H9 (cell line): ENCODE measurements at regions not wholly inside any gene's neighbourhood (a gene's known extent, or its start where the extent isn't known, plus 50 kb on each side); places are given as distances from the start of the nearest gene placed in this dataset.

Experiments used
- DNase-seq: peaks from one replicate; pipeline ENCODE4 v3.0.0-alpha.2; 2017
- H2AFZ ChIP-seq: one replicate; pipeline ENCODE4 v1.6.1; 2013; ENCODE audit warnings: mild to moderate bottlenecking, low read length, control low read depth, moderate library complexity
- H2AK5ac ChIP-seq: 2 replicates; pipeline ENCODE4 v1.6.1; 2013; ENCODE audit warnings: low read length, control low read depth, mixed read lengths; ENCODE audit not compliant: insufficient read length
- H2BK120ac ChIP-seq: one replicate; pipeline ENCODE4 v1.6.1; 2013; ENCODE audit warnings: low read depth, mild to moderate bottlenecking, low read length, control low read depth, inconsistent platforms; ENCODE audit not compliant: poor library complexity, severe bottlenecking
- H2BK12ac ChIP-seq: 2 replicates; pipeline ENCODE4 v1.6.1; 2013; ENCODE audit warnings: low read length, control low read depth, mixed read lengths, low read depth; ENCODE audit not compliant: insufficient read length
- H2BK15ac ChIP-seq: 2 replicates; pipeline ENCODE4 v1.6.1; 2013; ENCODE audit warnings: low read depth, low read length, control low read depth
- H2BK20ac ChIP-seq: one replicate; pipeline ENCODE4 v1.6.1; 2013; ENCODE audit warnings: low read depth, mild to moderate bottlenecking, low read length, control low read depth, inconsistent platforms; ENCODE audit not compliant: poor library complexity, severe bottlenecking
- H2BK5ac ChIP-seq: 2 replicates; pipeline ENCODE4 v1.6.1; 2013; ENCODE audit warnings: low read length, control low read depth, mixed read lengths; ENCODE audit not compliant: insufficient read length
- H3K14ac ChIP-seq: 2 replicates; pipeline ENCODE4 v1.6.1; 2013; ENCODE audit warnings: low read length, control low read depth; ENCODE audit not compliant: insufficient read depth
- H3K18ac ChIP-seq: 2 replicates; pipeline ENCODE4 v1.6.1; 2013; ENCODE audit warnings: low read depth, mild to moderate bottlenecking, mixed read lengths, low read length, control low read depth; ENCODE audit not compliant: insufficient read length
- H3K23ac ChIP-seq: 2 replicates; pipeline ENCODE4 v1.6.1; 2013; ENCODE audit warnings: low read length, control low read depth, mixed read lengths, low read depth; ENCODE audit not compliant: insufficient read length
- H3K23me2 ChIP-seq: 2 replicates; pipeline ENCODE4 v1.6.1; 2013; ENCODE audit warnings: low read depth, mild to moderate bottlenecking, mixed read lengths, low read length, control low read depth; ENCODE audit not compliant: insufficient read length, poor library complexity, severe bottlenecking
- H3K27ac ChIP-seq: 2 replicates; pipeline ENCODE4 v1.5.1; 2013; ENCODE audit warnings: low read length, control low read depth, mixed read lengths, low read depth; ENCODE audit not compliant: insufficient read length
- H3K27me3 ChIP-seq: 2 replicates; pipeline ENCODE4 v1.6.1; 2013; ENCODE audit warnings: low read length, control low read depth, inconsistent platforms; ENCODE audit not compliant: insufficient read depth
- H3K4ac ChIP-seq: 2 replicates; pipeline ENCODE4 v1.6.1; 2013; ENCODE audit warnings: low read depth, mild to moderate bottlenecking, control low read depth, inconsistent platforms, low read length, moderate library complexity
- H3K4me1 ChIP-seq: 2 replicates; pipeline ENCODE4 v1.6.1; 2013; ENCODE audit warnings: low read length, control low read depth, inconsistent platforms; ENCODE audit not compliant: insufficient read depth
- H3K4me2 ChIP-seq: 2 replicates; pipeline ENCODE4 v1.6.1; 2013; ENCODE audit warnings: low read length, control low read depth, mixed read lengths; ENCODE audit not compliant: insufficient read length, insufficient read depth
- H3K56ac ChIP-seq: 2 replicates; pipeline ENCODE4 v1.6.1; 2013; ENCODE audit warnings: low read depth, mild to moderate bottlenecking, mixed read lengths, low read length, control low read depth; ENCODE audit not compliant: insufficient read length
- H3K79me1 ChIP-seq: 2 replicates; pipeline ENCODE4 v1.6.1; 2013; ENCODE audit warnings: low read depth, mild to moderate bottlenecking, moderate library complexity, low read length, control low read depth, inconsistent platforms; ENCODE audit not compliant: insufficient read depth, poor library complexity, severe bottlenecking
- H3K79me2 ChIP-seq: 2 replicates; pipeline ENCODE4 v1.6.1; 2013; ENCODE audit warnings: low read length, control low read depth, inconsistent platforms; ENCODE audit not compliant: insufficient read depth
- H3K9ac ChIP-seq: 2 replicates; pipeline ENCODE4 v1.6.1; 2013; ENCODE audit warnings: low read length, control low read depth, mixed read lengths; ENCODE audit not compliant: insufficient read length; ENCODE audit errors: extremely low read depth
- H3K9me3 ChIP-seq: one replicate; pipeline ENCODE4 v1.6.1; 2013; ENCODE audit warnings: low read depth, low read length, inconsistent platforms; ENCODE audit not compliant: control insufficient read depth
- H3T11ph ChIP-seq: one replicate; pipeline ENCODE4 v1.6.1; 2013; ENCODE audit warnings: mild to moderate bottlenecking, low read length, control low read depth, inconsistent platforms
- H4K20me1 ChIP-seq: one replicate; pipeline ENCODE4 v1.6.1; 2013; ENCODE audit not compliant: control insufficient read depth, insufficient read length, insufficient read depth
- H4K5ac ChIP-seq: 2 replicates; pipeline ENCODE4 v1.6.1; 2013; ENCODE audit warnings: low read depth, mild to moderate bottlenecking, mixed read lengths, low read length, control low read depth; ENCODE audit not compliant: insufficient read length
- H4K8ac ChIP-seq: replicated peaks from 2 replicates; pipeline ENCODE4 v1.6.1; 2013; ENCODE audit warnings: low read length, control low read depth, mixed read lengths, low read depth; ENCODE audit not compliant: insufficient read length
- H4K91ac ChIP-seq: 2 replicates; pipeline ENCODE4 v1.6.1; 2013; ENCODE audit warnings: low read depth, mild to moderate bottlenecking, moderate library complexity, mixed read lengths, low read length, control low read depth; ENCODE audit not compliant: insufficient read length
- H3K27ac Mint-ChIP-seq, 3 experiments: 2 replicates in 2 of 3; 3 replicates in 1 of 3; pipeline ENCODE4 v1.8.0; 2020 to 2021; ENCODE audit warnings: mixed read lengths in 3 of 3, mild to moderate bottlenecking in 1 of 3, moderate library complexity in 1 of 3
- H3K27me3 Mint-ChIP-seq: 2 replicates; pipeline ENCODE4 v1.8.0; 2021; ENCODE audit warnings: low read depth, mild to moderate bottlenecking, moderate library complexity, mixed read lengths
- H3K36me3 Mint-ChIP-seq, 3 experiments: 2 replicates in 2 of 3; 3 replicates in 1 of 3; pipeline ENCODE4 v1.8.0; 2020 to 2021; ENCODE audit warnings: low read depth in 3 of 3, mixed read lengths in 3 of 3; ENCODE audit not compliant: insufficient read depth in 1 of 3
- H3K4me1 Mint-ChIP-seq, 2 experiments: 2 replicates each; pipeline ENCODE4 v1.8.0; 2020; ENCODE audit warnings: mixed read lengths in 2 of 2
- H3K4me3 Mint-ChIP-seq, 2 experiments: 2 replicates in 1 of 2; 3 replicates in 1 of 2; pipeline ENCODE4 v1.8.0; 2020 to 2021; ENCODE audit warnings: mild to moderate bottlenecking in 2 of 2, mixed read lengths in 2 of 2, moderate library complexity in 1 of 2
- H3K9me3 Mint-ChIP-seq, 2 experiments: 2 replicates in 1 of 2; 3 replicates in 1 of 2; pipeline ENCODE4 v1.8.0; 2020; ENCODE audit warnings: mild to moderate bottlenecking in 2 of 2, mixed read lengths in 2 of 2, moderate library complexity in 1 of 2
- whole genome bisulfite sequencing: extraction: QIAGEN DNeasy Blood & Tissue Kit; methylation state at CpG from one replicate; pipeline ENCODE4 v1.1.7; 2013; ENCODE audit warnings: missing lambda C conversion rate, low lambda C conversion rate, mixed read lengths; ENCODE audit not compliant: insufficient read length; ENCODE audit errors: extremely low coverage; 5-methylcytosine and 5-hydroxymethylcytosine counted together
- TF ChIP-seq, protein P1 (sequence below): fragments of 200-600 bp; sonication (generic); conservative IDR thresholded peaks from 3 replicates; pipeline ENCODE4 v1.8.0; 2021; ENCODE audit warnings: antibody characterized with exemption, mild to moderate bottlenecking

DNA sequence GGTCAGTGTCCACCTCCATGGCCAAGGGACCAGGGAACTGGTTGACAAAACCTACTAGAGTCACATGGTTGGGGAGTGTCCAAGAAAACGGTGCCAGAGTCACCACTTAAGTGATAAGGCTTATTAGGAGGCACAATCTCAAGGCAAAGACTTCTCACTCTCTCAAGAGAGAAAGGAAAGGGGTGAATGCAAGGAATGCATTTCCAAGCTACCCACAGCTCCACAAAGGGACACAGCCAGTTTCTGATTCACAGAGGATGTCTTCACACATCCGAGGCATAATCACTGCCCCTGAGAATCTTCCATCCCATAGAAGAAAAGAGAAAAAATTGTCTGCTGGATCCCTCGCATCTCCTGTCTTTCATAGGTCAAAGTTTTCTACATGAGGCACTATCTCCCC, 269.3 kb downstream of the TNS1 start:
- H2BK5ac ChIP-seq, result no peak overlapping the region
- H3K79me2 ChIP-seq, result no peaks in the 10 kb centered on the region
- H3K27ac ChIP-seq, result no peak overlapping the region
- no peak overlapping the region for H2BK15ac ChIP-seq
- no peaks in the 10 kb centered on the region for H3K27me3 ChIP-seq
- no peak for DNase-seq
- H4K20me1 ChIP-seq, result no peaks in the 10 kb centered on the region
- Mint-ChIP-seq H3K4me1 (peaks cover 0 to 10% of the 10 kb centered on the region in 2 experiments; a peak in 1 of 4 replicates), H3K27me3 (no peaks in the 10 kb centered on the region; the same call in none of the 2 replicates), H3K9me3 (no peaks in the 10 kb centered on the region), H3K27ac (no peak overlapping the region), H3K4me3 (no peak overlapping the region), H3K36me3 (no peaks in the 10 kb centered on the region)
- no peaks in the 10 kb centered on the region for H3K79me1 ChIP-seq
- WGBS, result no CpG with 5 or more reads among the region's 3 CpGs
- no peak overlapping the region for H2BK12ac ChIP-seq
- H2AFZ ChIP-seq, result no peak overlapping the region
- no peak overlapping the region for H3K4ac ChIP-seq
- H3T11ph ChIP-seq, result no peak overlapping the region
- H3K4me1 ChIP-seq, result no peaks in the 10 kb centered on the region
- no peak overlapping the region for H3K18ac ChIP-seq
- no peak overlapping the region for H4K91ac ChIP-seq
- H3K56ac ChIP-seq, result no peak overlapping the region
- H3K23me2 ChIP-seq, result no peaks in the 10 kb centered on the region
- no peaks in the 10 kb centered on the region for H3K9me3 ChIP-seq
- H4K8ac ChIP-seq, result no peak overlapping the region
- H2AK5ac ChIP-seq, result no peak overlapping the region
- H3K4me2 ChIP-seq, result no peak overlapping the region
- no peak overlapping the region for H2BK20ac ChIP-seq
- no peak overlapping the region for H4K5ac ChIP-seq
- no peak overlapping the region for H3K14ac ChIP-seq
- no peak overlapping the region for H3K23ac ChIP-seq
- TF ChIP-seq, protein P1, sequence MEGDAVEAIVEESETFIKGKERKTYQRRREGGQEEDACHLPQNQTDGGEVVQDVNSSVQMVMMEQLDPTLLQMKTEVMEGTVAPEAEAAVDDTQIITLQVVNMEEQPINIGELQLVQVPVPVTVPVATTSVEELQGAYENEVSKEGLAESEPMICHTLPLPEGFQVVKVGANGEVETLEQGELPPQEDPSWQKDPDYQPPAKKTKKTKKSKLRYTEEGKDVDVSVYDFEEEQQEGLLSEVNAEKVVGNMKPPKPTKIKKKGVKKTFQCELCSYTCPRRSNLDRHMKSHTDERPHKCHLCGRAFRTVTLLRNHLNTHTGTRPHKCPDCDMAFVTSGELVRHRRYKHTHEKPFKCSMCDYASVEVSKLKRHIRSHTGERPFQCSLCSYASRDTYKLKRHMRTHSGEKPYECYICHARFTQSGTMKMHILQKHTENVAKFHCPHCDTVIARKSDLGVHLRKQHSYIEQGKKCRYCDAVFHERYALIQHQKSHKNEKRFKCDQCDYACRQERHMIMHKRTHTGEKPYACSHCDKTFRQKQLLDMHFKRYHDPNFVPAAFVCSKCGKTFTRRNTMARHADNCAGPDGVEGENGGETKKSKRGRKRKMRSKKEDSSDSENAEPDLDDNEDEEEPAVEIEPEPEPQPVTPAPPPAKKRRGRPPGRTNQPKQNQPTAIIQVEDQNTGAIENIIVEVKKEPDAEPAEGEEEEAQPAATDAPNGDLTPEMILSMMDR, result no peak
- no peak overlapping the region for H2BK120ac ChIP-seq
- H3K9ac ChIP-seq, result no peak overlapping the region
